D341Med (cell line): ENCODE measurements at regions not wholly inside any gene's neighbourhood (a gene's known extent, or its start where the extent isn't known, plus 50 kb on each side); places are given as distances from the start of the nearest gene placed in this dataset.
"Not testable (repeated sequence)": the region's sequence is repeated elsewhere in the genome, so short reads cannot be mapped to it uniquely, and the experiment has no call there.

Experiments used
- DNase-seq: peaks from one replicate; pipeline ENCODE4 v3.0.0; 2012; ENCODE audit warnings: low spot score

- DNase-seq = no peak
Observed at GRCh38 chr1:226461087-226461486, 53.2 kb upstream of the PARP1 start.

- no peak for DNase-seq
Observed at GRCh38 chr1:226463925-226464586, 56.2 kb upstream of the PARP1 start.

- DNase-seq = not testable (repeated sequence)
Observed at GRCh38 chr1:226464587-226464971, 56.7 kb upstream of the PARP1 start.

- no peak for DNase-seq
Observed at GRCh38 chr1:226466296-226466695, 58.4 kb upstream of the PARP1 start.

GRCh38 chr1:226467443-226467842 lies 59.5 kb upstream of the PARP1 start:
- DNase-seq = no peak

- DNase-seq = no peak
Observed at GRCh38 chr1:226470921-226471866, 63.3 kb upstream of the PARP1 start.

GRCh38 chr1:226473325-226473724 lies 65.4 kb upstream of the PARP1 start:
- no peak for DNase-seq

- DNase-seq = no peak
Observed at GRCh38 chr1:226474041-226474440, 66.1 kb upstream of the PARP1 start.

GRCh38 chr1:226474443-226475141 lies 66.7 kb upstream of the PARP1 start:
- DNase-seq = peak; percentile 81

GRCh38 chr1:226475142-226475511 lies 67.2 kb upstream of the PARP1 start:
- DNase-seq = peak; percentile 65

GRCh38 chr1:226476066-226476465 lies 68.2 kb upstream of the PARP1 start:
- DNase-seq = no peak

- no peak for DNase-seq
Observed at GRCh38 chr1:226476648-226477319, 68.9 kb upstream of the PARP1 start.

- no peak for DNase-seq
Observed at GRCh38 chr1:226479474-226479873, 69.1 kb upstream of the STUM start.

- no peak for DNase-seq
Observed at GRCh38 chr1:226480461-226480860, 68.1 kb upstream of the STUM start.

- DNase-seq = no peak
Observed at GRCh38 chr1:226481133-226481532, 67.4 kb upstream of the STUM start.

- peak; percentile 30 for DNase-seq
Observed at GRCh38 chr1:226482196-226482595, 66.4 kb upstream of the STUM start.

- DNase-seq = no peak
Observed at GRCh38 chr1:226482975-226483700, 65.4 kb upstream of the STUM start.

- peak; percentile 26 for DNase-seq
Observed at GRCh38 chr1:226485192-226485591, 63.4 kb upstream of the STUM start.

- no peak for DNase-seq
Observed at GRCh38 chr1:226486161-226486560, 62.4 kb upstream of the STUM start.

GRCh38 chr1:226487921-226488320 lies 60.6 kb upstream of the STUM start:
- peak; percentile 16 for DNase-seq

- DNase-seq = peak; percentile 12
Observed at GRCh38 chr1:226489718-226490425, 58.7 kb upstream of the STUM start.
